DMS53 treated with DMSO at 0.1 percent for 48 hours (cell line): ENCODE measurements at regions not wholly inside any gene's neighbourhood (a gene's known extent, or its start where the extent isn't known, plus 50 kb on each side); places are given as distances from the start of the nearest gene placed in this dataset.

Experiments used
- DNase-seq: peaks from one replicate; lab custom pipeline; 2025; ENCODE audit not compliant: unreplicated experiment; lab: John Stamatoyannopoulos, UW

- DNase-seq, result no peak
These were observed 373.4 kb upstream of the EPHA7 start for GRCh38 chr6:93792746-93793145.

DNA sequence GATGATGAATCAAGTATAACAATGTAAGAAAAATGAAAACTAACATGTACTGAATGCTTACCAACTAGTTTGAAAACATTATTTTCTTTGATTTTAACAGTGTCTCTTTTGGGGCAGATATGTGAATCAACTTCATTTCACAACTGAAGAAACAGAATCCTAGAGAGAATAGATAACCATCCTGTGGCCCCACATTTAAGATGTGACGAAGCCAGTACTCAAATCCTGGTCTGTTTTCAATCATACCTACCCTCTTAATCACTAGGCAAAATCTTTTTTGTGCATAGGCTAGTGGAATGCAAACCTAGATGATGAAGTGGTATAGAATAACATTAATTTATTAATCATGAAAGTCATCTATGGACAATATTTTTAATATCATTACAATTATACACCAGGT, 371.6 kb upstream of the EPHA7 start:
- no peak for DNase-seq

GRCh38 chr6:93789532-93789931, 370.2 kb upstream of the EPHA7 start:
- DNase-seq, result no peak

DNA sequence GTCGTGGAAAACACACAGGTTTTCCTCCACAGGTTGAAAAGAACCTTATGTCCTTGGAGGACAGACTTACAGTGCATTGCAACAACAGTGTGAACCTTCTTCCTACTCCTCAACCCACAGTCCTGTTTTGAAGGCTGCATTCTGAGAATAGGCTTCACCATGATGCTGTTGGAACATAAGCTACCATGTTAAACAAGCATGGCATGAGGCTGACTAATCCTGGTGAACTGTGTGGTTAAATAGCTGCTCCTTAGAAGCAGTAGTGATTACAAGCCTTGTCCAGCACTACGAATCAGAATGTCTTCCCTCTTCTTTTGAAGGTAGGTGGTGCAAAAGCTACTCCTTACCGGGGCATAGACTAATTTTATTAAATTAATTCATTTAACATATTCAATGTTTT, 368.5 kb upstream of the EPHA7 start:
- DNase-seq, result no peak

- DNase-seq, result no peak
These were observed 367.3 kb upstream of the EPHA7 start for GRCh38 chr6:93786474-93787330.

DNA sequence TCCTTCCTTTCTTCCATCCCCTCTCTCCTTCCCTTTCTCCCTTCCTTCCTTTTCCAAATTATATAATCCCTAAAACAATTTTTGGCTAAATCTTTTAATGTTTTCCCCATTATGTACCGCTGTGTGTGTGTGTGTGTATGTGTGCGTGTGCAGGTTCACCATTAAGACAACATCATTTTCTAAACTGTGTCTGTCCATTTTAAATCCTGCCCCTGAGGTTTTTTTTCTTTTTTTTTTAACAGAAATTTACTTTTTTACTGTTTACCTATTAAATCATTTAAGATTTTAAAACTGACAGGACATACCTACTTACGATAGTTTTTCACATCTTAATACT, 366.3 kb upstream of the EPHA7 start:
- no peak for DNase-seq

- DNase-seq, result no peak
These were observed 365.7 kb upstream of the EPHA7 start for GRCh38 chr6:93784794-93785693.

DNA sequence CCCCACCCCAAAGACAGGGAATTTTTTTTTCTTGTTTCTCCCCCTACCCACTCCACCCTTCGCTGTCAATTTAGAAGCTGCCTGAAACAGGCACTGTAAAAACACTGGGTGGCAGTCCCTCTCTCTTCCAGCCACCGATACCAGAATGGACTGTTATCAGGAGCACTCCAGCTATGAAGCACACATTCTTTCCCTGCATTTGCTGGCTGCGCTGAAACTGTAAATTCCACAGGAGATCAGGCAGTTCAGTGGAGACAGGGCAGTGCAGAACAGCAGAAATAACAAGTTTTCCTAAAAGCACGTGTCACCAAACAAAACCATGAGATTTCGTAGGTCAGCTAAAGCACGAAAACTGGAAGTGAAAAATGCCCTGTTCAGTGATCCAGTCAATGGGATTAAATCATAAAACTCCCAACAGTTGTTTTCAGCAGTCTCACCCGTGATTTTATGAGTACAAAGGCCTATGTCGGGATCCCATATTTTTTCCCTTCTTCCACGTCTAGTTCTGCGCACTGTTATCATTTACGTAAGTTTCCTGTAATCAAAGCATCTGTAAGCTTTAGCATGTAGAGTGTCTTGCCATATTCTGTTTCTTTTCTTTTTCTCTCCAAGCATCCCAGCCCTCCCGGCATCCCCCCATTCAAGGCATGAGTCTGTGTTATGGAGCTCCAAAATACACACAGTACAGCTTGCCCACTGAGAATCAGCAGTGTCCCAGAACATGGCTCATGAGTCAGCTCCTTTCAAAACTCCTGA, 359.9 kb upstream of the EPHA7 start:
- no peak for DNase-seq

- DNase-seq, result no peak
These were observed 339.8 kb upstream of the EPHA7 start for GRCh38 chr6:93759190-93759589.

DNA sequence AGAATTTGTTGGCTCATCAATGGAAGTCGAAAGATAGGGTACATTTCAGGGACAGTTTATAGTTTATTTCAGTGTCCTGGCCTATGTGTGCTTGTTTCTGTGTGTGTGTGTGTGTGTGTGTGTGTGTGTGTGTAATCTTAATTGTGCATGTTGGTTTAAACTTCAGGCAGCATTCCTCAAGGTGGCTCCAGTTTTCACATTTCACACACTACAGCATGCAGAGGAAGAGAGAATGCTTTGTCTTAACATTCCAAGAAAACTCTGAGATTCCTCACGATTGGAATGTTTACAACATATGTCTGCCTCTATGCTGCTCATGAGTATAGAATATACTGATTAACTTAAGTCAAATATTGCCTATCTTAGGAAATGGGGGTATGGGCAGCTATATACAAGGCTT, 332.6 kb upstream of the EPHA7 start:
- DNase-seq, result no peak

DNA sequence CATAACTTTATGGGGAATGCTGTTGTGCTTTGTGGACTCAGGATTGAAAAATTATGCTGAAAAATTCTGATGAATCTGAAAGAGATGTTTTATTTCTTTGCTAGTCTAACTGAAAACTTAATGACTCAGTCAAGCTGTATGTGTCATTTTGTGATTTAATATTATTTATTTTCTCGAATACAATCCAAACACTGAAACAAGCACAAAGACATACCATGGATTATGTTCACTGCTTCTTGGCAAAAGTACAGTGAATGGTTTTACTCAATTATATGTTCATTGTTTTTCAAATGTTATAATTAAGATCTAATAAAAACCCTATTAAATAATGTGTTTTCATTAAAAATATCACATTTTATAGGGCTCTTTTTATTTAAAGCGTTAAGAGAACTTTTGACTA, 330.6 kb upstream of the EPHA7 start:
- DNase-seq, result no peak

DNA sequence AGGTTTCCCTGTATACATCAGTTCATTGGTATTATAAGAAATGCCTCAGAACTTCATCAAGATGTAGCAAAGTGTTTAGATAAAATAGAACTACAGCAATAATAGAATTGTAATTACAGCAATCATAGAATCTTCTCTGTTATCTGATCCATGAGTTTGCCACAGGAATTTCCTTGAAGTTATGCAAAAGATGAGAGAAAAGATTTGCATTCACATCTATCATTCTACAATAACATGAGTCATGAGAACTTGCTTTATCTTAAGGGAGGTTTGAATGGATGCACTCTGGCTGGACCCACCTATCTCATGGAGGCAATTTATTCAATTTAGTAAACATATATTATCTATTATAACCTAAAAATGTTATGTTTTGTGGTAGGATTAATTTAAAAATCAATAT, 329.8 kb upstream of the EPHA7 start:
- no peak for DNase-seq

GRCh38 chr6:93746892-93747291, 327.5 kb upstream of the EPHA7 start:
- DNase-seq, result no peak

GRCh38 chr6:93745306-93745705, 325.9 kb upstream of the EPHA7 start:
- no peak for DNase-seq

DNA sequence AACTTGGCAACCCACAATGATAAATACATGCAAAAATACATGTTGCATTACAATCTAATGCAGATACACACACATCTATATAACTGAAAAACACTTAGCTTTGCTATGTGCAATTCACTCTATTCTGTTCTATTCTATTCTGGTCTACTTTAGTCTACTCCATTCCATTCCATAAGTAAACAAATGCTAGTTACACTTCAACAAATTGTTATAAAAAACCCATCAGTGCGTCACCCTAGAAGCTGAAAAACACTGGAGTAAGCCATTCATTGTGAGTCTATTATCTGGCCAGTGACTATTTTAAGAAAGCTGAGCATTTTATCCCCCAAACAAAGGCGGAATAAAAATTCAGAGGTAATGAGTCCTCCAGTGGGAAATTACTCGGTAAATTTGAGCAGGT, 315.7 kb upstream of the EPHA7 start:
- peak; percentile 24 for DNase-seq

DNA sequence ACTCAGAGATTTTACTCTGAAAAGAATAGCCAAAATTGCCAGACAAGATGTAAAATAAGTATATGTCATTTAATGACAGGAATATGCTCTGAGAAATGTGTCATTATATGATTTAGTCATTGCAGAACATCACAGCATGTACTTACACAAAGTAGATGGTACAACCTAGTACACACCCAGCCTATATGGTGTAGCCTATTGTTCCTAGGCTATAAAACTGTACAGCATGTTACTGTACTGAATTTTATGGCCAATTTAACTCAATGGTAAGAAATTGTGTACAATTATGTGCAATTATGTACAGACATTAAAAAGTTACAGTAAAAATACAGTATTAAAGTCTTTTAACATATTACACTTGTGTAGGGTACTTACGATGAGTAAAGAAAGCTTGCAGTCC, 311.9 kb upstream of the EPHA7 start:
- DNase-seq, result no peak

DNA sequence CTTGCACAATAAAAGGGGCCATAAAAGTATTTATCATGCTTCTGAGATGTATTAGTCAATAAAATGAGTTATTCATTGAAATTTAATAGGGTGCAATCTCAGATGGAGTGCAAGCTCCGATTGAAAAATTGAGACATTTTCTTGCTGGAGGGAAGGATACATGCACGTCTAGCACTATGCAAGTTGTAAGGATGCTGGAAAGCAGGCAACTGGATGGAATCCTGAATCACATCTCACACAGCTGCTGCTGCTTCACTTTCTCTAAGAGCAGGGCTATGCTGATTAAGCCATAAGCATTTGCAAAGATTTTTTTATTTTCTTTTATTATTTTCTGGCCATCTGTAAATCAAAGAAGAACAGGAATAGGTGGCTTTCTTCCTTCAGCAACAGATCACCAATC, 308.8 kb upstream of the EPHA7 start:
- DNase-seq, result no peak

- DNase-seq, result no peak
These were observed 308.1 kb upstream of the EPHA7 start for GRCh38 chr6:93727447-93727846.

GRCh38 chr6:93721386-93722048, 302.2 kb upstream of the EPHA7 start:
- peak; percentile 72 for DNase-seq

GRCh38 chr6:93713974-93714373, 294.6 kb upstream of the EPHA7 start:
- no peak for DNase-seq

DNA sequence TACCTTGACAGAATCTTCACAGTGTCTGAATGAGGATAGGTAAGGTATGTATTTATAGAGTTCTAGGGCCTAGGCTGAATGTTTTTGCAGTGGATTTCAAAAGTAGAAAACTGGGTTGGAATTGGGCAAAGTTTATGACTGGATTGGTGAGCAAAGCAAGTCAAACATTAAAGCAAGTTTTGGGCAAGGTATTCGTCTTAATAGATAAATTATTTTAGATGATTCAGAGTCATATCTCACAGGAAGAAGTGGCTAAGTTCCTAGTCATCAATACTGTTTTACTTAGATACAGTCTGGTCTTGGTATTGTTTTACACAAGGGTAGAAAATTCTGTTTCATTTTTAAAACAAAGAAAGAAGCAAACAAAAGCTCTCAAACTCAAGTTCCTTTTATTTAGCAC, 284.1 kb upstream of the EPHA7 start:
- no peak for DNase-seq
